PC-9 (cell line): ENCODE measurements at regions not wholly inside any gene's neighbourhood (a gene's known extent, or its start where the extent isn't known, plus 50 kb on each side); places are given as distances from the start of the nearest gene placed in this dataset.
"Not testable (repeated sequence)": the region's sequence is repeated elsewhere in the genome, so short reads cannot be mapped to it uniquely, and the experiment has no call there.

Experiments used
- BruUV-seq: library from RNA; stranded (reverse); fragments of 400-500 nt; replicated peaks from 2 replicates; lab custom pipeline; 2021; lab: Mats Ljungman, UMichigan
- CTCF ChIA-PET: fragments of 300-600 bp; sonication (Branson Sonifier 250); formaldehyde crosslinking; loops from one replicate; lab custom pipeline; 2022; ENCODE audit warnings: antibody characterized with exemption; lab: Charles Lee
- POLR2A ChIA-PET: fragments of 300-600 bp; sonication (Branson Sonifier 250); formaldehyde crosslinking; loops from one replicate; lab custom pipeline; 2022; ENCODE audit warnings: antibody characterized with exemption; ENCODE audit not compliant: unreplicated experiment; lab: Charles Lee
- DNase-seq, 2 experiments: peaks; one replicate each; pipeline versions ENCODE4 v3.0.0 to v3.0.0-alpha.2; 2015 to 2022; ENCODE audit warnings: mixed read lengths in 1 of 2
- H2AFZ ChIP-seq: fragments of 200-600 bp; sonication (generic); 2 replicates; pipeline ENCODE4 v1.8.1; 2017; ENCODE audit warnings: antibody characterized with exemption
- H3F3A ChIP-seq: fragments of 200-600 bp; sonication (generic); 2 replicates; pipeline ENCODE4 v1.8.1; 2017; ENCODE audit warnings: antibody characterized with exemption, mild to moderate bottlenecking, low read depth; ENCODE audit not compliant: insufficient read depth
- H3K27ac ChIP-seq: fragments of 200-600 bp; sonication (generic); 2 replicates; pipeline ENCODE4 v1.6.1; 2016; ENCODE audit warnings: mixed run types
- H3K27me3 ChIP-seq: fragments of 200-600 bp; sonication (generic); 2 replicates; pipeline ENCODE4 v1.6.1; 2016; ENCODE audit warnings: low read depth, mixed run types; ENCODE audit not compliant: insufficient read depth
- H3K36me3 ChIP-seq: fragments of 200-600 bp; sonication (generic); 2 replicates; pipeline ENCODE4 v1.6.1; 2016; ENCODE audit warnings: low read depth, mixed run types
- H3K4me1 ChIP-seq: fragments of 200-600 bp; sonication (generic); replicated peaks from 2 replicates; pipeline ENCODE4 v1.6.1; 2016; ENCODE audit warnings: mixed run types; ENCODE audit not compliant: insufficient read depth
- H3K4me2 ChIP-seq: fragments of 200-600 bp; sonication (generic); 2 replicates; pipeline ENCODE4 v1.6.1; 2017; ENCODE audit warnings: mixed run types
- H3K4me3 ChIP-seq: fragments of 200-600 bp; sonication (generic); 2 replicates; pipeline ENCODE4 v1.6.1; 2016; ENCODE audit warnings: mixed run types
- H3K79me2 ChIP-seq: fragments of 200-600 bp; sonication (generic); 2 replicates; pipeline ENCODE4 v1.6.1; 2017; ENCODE audit warnings: low read depth, mixed run types
- H3K9me2 ChIP-seq: fragments of 200-600 bp; sonication (generic); 2 replicates; pipeline ENCODE4 v1.8.1; 2017; ENCODE audit warnings: mild to moderate bottlenecking; ENCODE audit not compliant: insufficient read depth
- H3K9me3 ChIP-seq: fragments of 200-600 bp; sonication (generic); 2 replicates; pipeline ENCODE4 v1.8.1; 2016; ENCODE audit warnings: low read depth; ENCODE audit not compliant: insufficient read depth
- H4K20me1 ChIP-seq: fragments of 200-600 bp; sonication (generic); 2 replicates; pipeline ENCODE4 v1.8.1; 2017; ENCODE audit not compliant: insufficient read depth
- EZH2 ChIP-seq: fragments of 200-600 bp; sonication (generic); IDR thresholded peaks from 2 replicates; pipeline ENCODE4 v1.8.0; 2017; ENCODE audit warnings: antibody characterized with exemption, low read depth
- intact Hi-C: fragments of 100-400 bp; cut with micrococcal nuclease; formaldehyde crosslinking; loops from one replicate; pipeline ENCODE4 v1.10.0; 2022; ENCODE audit not compliant: unreplicated experiment
- TF ChIP-seq, protein P1 (sequence below): fragments of 200-600 bp; sonication (generic); conservative IDR thresholded peaks from 2 replicates; pipeline ENCODE4 v1.6.1; 2017; ENCODE audit warnings: mixed run types, antibody characterized with exemption, mild to moderate bottlenecking, moderate library complexity

DNA sequence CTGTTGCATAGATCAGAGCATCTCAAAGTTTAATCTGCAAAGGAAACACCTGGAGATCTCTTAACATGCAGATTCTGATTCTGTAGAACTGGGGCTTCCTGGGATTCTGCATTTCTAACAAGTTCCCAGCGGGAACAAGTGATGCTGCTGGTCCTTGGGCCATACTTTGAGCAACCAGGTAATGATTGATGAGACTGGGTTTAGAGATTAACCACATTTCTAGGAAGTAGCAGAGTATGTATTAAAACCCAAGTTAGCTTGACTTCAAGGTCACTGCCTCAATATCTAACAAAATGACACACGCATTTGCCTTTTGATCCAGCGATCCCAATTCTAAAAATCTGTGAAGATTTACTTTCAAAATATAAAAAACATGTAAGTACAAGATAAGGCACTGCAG lies 83.0 kb upstream of the DTNBP1 start:
- POLR2A ChIA-PET = no interaction called here
- Histone ChIP-seq H3K27me3 (no peaks in the 10 kb centered on the region), H3K27ac (no peak overlapping the region), H3F3A (no peaks in the 10 kb centered on the region), H3K4me3 (no peak overlapping the region), H3K9me2 (no peaks in the 10 kb centered on the region; the same call in 1 of the 2 replicates), H3K9me3 (no peaks in the 10 kb centered on the region), H4K20me1 (no peaks in the 10 kb centered on the region), H3K4me1 (no peaks in the 10 kb centered on the region), H3K4me2 (no peak overlapping the region), H2AFZ (no peak overlapping the region), H3K79me2 (no peaks in the 10 kb centered on the region), H3K36me3 (no peaks in the 10 kb centered on the region)
- TF ChIP-seq EZH2 = no peak
- TF ChIP-seq, protein P1, sequence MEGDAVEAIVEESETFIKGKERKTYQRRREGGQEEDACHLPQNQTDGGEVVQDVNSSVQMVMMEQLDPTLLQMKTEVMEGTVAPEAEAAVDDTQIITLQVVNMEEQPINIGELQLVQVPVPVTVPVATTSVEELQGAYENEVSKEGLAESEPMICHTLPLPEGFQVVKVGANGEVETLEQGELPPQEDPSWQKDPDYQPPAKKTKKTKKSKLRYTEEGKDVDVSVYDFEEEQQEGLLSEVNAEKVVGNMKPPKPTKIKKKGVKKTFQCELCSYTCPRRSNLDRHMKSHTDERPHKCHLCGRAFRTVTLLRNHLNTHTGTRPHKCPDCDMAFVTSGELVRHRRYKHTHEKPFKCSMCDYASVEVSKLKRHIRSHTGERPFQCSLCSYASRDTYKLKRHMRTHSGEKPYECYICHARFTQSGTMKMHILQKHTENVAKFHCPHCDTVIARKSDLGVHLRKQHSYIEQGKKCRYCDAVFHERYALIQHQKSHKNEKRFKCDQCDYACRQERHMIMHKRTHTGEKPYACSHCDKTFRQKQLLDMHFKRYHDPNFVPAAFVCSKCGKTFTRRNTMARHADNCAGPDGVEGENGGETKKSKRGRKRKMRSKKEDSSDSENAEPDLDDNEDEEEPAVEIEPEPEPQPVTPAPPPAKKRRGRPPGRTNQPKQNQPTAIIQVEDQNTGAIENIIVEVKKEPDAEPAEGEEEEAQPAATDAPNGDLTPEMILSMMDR = no peak
- DNase-seq = no peak
- intact Hi-C loops = no loop called here
- CTCF ChIA-PET = no interaction called here
- BruUV-seq = no TSS peak

DNA sequence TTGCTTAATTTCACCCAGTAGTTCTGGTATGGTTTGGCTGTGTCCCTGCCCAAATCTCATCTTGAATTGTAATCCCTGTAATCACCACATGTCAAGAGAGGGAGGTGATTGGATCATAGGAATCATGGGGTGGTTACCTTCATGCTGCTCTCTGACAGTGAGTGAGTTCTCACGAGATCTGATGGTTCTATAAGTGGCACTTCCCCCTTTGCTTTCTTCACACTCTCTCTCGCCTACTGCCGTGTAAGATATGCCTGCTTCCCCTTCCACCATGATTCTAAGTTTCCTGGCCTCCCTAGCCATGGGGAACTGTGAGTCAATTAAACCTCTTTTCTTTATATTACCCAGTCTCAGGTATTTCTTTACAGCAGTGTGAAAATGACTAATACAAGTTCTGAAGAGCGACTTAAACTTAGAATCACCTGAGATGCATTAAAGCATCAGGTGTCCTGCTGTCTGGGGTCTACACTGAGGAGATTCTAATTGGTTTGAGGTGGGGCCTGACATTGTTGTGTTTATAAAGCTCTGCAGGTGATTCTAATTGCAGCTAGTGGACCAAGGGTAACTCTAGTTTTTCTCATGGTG lies 82.1 kb upstream of the DTNBP1 start:
- H3K4me1 ChIP-seq = no peaks in the 10 kb centered on the region
- no peak for DNase-seq
- H3K9me2 ChIP-seq = no peaks in the 10 kb centered on the region; the same call in 1 of the 2 replicates
- no peak overlapping the region for H3K4me3 ChIP-seq
- CTCF ChIA-PET = no interaction called here
- H4K20me1 ChIP-seq = no peaks in the 10 kb centered on the region
- BruUV-seq = no TSS peak
- H3K36me3 ChIP-seq = no peaks in the 10 kb centered on the region
- no peaks in the 10 kb centered on the region for H3K79me2 ChIP-seq
- TF ChIP-seq, protein P1 = no peak
- TF ChIP-seq EZH2 = no peak
- H3K27me3 ChIP-seq = peaks cover 2% of the 10 kb centered on the region; the same call in 1 of the 2 replicates
- no peaks in the 10 kb centered on the region for H3F3A ChIP-seq
- no peak overlapping the region for H2AFZ ChIP-seq
- no peak overlapping the region for H3K4me2 ChIP-seq
- H3K9me3 ChIP-seq = no peaks in the 10 kb centered on the region
- POLR2A ChIA-PET = no interaction called here
- intact Hi-C loops = no loop called here
- no peak overlapping the region for H3K27ac ChIP-seq

DNA sequence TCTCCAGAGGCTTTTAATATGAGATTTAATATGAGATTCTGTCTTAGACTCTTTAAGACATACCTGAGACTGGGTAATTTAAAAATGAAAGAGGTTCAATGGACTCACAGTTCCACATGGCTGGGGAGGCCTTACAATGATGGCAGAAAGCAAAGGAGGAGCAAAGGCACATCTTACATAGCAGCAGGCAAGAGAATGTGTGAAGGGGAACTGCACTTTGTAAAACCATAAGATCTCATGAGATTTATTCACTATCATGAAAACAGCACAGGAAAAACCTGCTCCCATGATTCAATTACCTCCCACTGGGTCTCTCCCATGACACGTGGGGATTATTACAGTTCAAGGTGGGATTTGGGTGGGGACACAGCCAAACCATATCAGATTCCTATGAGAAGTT lies 79.2 kb upstream of the DTNBP1 start:
- POLR2A ChIA-PET, CTCF ChIA-PET, H3K27me3 ChIP-seq, H3K27ac ChIP-seq, H3K9me3 ChIP-seq, H4K20me1 ChIP-seq, H3K4me3 ChIP-seq, H3K4me1 ChIP-seq, H3K36me3 ChIP-seq, H3F3A ChIP-seq, H3K79me2 ChIP-seq, H3K4me2 ChIP-seq, H3K9me2 ChIP-seq, intact Hi-C loops, H2AFZ ChIP-seq, DNase-seq, BruUV-seq: not testable (repeated sequence)

DNA sequence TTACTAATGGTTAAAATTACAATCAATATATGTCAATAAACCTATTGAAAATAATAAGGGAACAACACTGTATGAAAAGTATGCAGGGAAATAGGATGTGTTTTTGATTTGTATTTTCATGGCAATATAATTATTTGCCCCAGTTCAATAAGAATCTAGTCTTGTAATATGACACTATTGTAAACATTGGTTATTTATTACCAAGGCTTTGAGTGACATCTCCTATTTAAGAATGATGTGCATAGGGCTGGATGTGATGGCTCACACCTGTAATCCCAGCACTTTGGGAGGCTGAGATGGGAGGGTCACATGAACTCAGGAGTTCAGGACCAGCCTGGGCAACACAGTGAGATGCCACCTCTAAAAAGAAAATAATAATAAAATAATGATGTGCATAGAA lies 78.6 kb upstream of the DTNBP1 start:
- no TSS peak for BruUV-seq
- H3K9me3 ChIP-seq = no peaks in the 10 kb centered on the region

More for the DNA sequence above, 78.6 kb upstream of the DTNBP1 start:
- H3K36me3 ChIP-seq = no peaks in the 10 kb centered on the region
- TF ChIP-seq EZH2 = no peak
- TF ChIP-seq, protein P1 = no peak
- no peaks in the 10 kb centered on the region for H3K79me2 ChIP-seq
- H3K4me3 ChIP-seq = no peak overlapping the region
- no peaks in the 10 kb centered on the region for H3K4me1 ChIP-seq
- POLR2A ChIA-PET = no interaction called here
- peaks cover 9% of the 10 kb centered on the region for H3K27me3 ChIP-seq
- no peaks in the 10 kb centered on the region for H3F3A ChIP-seq
- intact Hi-C loops = no loop called here
- DNase-seq = no peak
- no peak overlapping the region for H2AFZ ChIP-seq
- CTCF ChIA-PET = no interaction called here
- no peak overlapping the region for H3K4me2 ChIP-seq
- H4K20me1 ChIP-seq = no peaks in the 10 kb centered on the region
- H3K9me2 ChIP-seq = no peaks in the 10 kb centered on the region; the same call in 1 of the 2 replicates
- H3K27ac ChIP-seq = no peak overlapping the region
